Effector CD8-positive, alpha-beta T cell (primary cell): ENCODE measurements at regions not wholly inside any gene's neighbourhood (a gene's known extent, or its start where the extent isn't known, plus 50 kb on each side); places are given as distances from the start of the nearest gene placed in this dataset.
"Not testable (repeated sequence)": the region's sequence is repeated elsewhere in the genome, so short reads cannot be mapped to it uniquely, and the experiment has no call there.

Source experiments
- DNase-seq: peaks from one replicate; lab custom pipeline; 2025; lab: John Stamatoyannopoulos, UW

DNA sequence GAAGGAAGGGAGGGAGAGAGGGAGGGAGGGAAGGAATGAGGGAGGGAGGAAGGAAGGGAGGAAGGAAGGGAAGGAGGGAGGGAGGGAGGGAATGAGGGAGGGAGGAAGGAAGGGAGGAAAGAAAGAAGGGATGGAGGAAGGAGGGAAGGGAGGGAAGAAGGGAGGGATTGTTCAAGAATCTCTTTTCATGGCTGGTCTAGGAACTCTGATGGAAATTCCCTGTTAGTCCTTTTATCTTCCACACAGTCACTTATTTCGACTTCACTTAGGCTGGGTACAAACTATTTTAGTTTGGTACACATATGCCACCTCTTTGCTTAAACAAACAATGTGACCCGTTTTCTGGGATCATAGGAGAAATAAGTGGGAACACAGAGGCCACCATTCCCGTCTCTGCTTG lies 435.6 kb upstream of the WWC1 start:
- no peak for DNase-seq

DNA sequence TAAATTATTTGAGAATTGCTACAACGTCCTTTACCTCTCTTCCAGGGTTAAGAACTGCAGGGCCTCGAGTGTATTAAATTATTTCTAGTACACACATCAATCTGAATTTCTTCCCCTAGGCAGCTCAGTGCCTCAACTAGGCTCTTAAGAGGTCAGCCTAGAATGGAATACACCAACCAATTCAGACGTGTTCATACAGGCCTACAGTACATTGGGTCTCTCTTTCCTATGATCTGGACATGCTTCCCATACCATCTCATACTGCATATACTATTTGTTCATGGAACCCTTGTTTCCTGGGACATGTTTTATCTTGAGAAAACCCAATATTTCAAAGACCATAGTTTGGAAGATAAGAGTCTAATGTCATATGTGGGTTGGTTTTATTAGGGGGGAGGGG lies 434.1 kb upstream of the WWC1 start:
- no peak for DNase-seq

DNA sequence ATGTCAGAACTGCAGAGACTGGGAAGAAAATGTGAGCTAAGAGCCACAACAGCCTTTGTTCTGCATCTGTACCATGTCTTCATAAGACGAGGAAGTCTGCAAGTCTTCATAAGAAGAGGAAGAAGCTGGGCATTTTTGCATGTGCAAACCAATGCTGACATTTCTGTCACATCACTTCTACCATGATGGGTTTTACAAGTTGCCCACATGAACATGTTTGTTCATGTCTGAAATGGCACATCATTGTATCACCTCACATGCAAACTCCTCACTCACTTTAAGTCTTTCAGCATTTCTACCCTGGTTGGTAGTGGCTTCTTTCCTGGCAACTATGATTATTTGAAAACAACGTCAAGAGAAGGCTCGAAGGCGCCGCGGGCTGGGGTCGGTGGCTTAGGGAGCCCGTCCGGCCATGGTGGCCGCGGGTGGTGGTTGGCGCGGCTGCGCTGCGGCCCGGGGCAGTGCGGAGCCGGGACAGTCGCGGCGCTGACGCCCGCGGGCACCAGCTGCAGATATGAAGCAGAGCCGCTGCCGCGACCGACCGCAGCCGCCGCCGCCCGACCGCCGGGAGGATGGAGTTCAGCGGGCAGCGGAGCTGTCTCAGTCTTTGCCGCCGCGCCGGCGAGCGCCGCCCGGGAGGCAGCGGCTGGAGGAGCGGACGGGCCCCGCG lies 433.1 kb upstream of the WWC1 start:
- not testable (repeated sequence) for DNase-seq

DNA sequence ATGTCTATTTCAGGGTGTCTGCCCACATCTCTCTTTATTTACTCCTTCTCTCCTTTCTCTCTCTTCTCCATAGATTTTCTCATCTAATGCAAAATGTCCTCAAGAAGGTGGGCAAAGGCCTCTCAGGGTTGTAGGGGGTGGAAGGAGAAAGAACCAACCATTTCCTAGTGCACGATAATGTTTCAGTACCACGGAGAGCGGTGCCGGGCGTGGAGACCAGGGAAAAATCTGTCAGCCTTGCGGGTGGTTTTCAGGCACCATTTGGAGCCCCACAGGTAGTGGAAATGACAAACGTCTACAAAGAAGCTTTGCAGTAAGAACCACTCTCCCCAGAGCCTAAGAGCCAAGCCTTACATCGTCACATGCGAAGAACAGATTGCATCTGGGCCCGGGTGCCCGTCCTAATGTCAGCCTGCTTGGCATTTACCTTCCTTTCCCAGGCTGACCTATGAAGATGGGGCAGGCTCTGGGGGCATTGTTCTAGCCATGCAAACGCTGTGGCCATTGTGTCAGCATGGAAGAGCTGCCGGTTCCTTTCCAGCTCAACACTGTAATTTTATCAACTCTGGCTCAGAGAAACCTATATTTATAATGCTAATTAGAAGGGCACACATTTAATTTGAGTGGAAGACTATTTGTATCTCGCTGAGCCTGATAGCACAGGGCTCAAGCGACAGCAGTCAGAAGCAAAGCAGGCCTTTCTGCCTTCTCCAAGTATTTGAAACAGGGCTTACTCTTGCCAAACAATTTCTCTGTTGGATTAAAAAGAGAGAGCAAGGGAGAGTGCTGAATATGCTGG lies 430.1 kb upstream of the WWC1 start:
- DNase-seq, result no peak

DNA sequence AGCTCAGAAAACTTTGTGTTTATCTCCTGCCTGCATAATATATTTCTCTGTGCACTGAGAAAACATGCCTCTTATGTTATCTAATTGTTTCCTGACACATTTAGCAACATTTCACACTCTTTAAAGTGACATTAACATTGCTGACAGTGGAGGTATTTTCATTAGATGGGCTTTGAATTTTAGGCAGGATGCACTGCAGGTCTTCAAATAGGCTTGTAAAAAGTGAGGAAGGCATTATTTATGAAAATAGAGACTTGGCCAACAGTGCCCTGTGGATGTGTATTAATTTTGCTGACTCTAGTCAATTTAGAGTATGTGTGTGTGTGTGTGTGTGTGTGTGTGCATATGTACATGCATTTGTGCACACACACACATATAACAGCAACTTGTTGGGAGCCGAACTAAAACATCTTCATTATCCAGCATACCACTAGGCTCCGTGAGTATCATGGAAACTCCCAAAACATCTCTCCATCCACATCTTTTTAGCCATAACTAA lies 429.5 kb upstream of the WWC1 start:
- no peak for DNase-seq

DNA sequence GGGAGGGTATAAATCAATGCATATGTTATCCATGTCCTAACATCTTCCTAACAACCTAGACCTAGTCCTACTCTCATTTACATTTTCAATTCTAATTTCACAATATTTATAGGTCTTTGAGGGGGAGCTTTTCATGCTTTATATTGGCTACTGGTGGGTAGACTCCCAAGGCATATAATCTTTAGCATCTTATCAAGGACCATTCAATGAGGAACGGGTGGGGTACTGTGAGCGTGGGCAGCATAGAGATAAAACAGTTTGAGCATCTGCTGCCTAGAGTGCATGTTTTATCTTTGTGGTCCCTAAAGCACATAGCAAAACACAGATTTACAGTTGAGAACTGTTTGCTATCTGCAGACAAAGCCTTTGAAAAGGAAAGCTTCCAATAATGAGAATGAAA lies 427.6 kb upstream of the WWC1 start:
- DNase-seq, result no peak

DNA sequence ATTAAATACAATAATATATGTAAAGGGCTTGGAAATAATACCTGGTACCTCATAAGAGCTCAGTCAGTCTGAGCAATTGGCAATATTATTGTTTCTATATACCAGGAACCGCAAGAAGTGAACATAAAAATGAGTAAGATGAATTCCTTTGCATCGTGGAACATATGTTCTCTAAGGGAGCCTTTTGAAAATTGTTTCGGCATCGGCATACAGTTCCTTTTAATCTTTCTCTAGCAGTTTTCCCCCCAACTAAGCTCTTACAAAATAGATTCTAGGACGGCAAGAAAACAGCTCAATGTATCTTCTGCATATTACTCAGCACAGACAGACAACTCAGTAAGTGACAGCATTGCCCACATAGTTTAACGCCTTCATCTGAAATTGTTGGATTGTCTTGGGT lies 426.6 kb upstream of the WWC1 start:
- DNase-seq, result no peak

DNA sequence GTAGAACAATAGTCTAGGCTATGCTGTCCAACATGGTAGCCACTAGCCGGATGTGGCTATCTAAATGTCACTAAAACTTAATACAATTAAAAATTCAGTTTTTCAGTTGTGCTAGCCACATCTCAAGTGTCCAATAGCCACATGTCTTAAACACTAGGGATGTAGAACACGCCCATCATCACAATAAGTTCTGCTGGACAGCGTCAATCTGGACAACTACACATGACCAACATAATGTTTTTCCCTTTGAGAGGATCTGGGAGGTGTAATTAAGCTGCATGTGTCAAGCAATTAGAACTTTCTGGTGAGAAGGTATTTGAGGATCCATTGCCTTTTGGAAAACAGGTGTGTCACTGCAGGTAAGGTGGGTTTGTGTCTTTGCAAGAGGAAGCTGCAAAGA lies 424.6 kb upstream of the WWC1 start:
- no peak for DNase-seq

DNA sequence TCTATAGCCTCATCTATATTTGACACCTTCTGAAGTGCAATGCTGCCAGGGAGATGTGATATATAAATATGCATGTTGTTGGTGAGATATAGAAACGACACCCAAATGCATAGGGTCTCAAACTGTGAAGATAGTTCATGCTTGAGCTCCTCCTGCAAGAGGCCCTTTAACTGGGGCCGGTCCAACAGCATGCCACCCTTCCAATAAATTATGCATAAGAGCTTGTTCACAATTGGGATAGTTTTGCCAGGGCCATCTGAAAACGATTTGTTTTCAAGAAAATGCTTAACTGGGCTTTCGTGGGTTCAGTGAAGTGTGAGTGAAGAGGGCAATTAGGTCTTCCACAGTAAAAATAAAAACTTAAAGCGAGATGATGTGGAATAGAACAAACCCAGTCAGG lies 424.2 kb upstream of the WWC1 start:
- no peak for DNase-seq

DNA sequence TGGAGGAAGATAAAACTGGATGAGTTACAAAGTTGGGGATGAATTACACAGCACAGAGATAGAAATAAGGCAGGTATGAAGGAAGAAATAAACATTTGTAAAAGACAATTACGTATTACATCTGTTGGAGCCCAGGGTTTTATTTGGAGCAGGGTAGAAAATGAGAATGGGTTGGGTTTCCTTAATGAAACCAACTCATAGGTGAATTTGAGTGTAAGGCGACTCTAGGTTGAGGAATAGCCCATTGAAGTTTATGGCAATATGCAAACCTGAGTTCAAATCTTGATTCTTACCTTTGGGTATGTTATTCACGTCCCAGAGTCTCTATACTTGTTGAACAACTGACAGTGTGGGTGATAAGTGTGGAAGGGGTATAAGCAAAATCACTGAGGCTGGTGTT lies 422.3 kb upstream of the WWC1 start:
- DNase-seq, result no peak

DNA sequence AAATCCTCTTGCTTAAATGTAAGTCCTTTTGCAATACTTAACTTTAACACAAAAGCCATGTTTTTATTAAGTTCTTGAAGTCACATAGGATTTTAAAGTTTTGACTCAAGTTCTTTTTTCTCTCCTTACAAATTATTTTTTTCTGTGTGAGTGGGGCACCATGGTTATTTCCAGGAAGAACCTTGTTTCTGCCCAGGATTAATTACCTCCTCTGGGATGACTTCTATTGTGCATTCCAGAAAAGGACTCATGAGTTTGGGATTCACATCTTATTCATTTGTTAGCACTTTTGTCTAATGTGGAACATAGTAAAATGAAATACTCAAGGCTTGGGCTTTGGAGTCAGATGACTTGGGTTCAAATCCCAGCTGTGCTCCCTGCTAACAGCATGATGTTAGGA lies 421.4 kb upstream of the WWC1 start:
- DNase-seq, result no peak

DNA sequence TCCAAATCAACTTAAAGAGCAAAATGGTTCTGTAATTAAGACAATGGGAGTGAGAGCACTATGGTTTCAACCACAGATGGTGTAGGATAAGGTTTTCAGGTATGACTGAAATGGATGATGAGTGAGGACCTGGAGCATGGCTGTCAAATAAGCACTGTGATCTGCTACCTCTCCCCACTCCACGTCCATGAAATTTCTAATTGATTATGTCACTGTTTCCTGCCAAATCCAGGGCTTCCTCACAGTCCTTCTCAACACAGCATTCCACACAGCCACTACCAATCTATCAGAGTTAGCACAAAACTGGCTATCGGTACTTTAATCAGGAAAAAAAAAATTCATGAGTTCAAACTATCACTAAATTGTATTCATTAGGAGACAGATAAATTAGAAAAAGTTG lies 420.4 kb upstream of the WWC1 start:
- no peak for DNase-seq

DNA sequence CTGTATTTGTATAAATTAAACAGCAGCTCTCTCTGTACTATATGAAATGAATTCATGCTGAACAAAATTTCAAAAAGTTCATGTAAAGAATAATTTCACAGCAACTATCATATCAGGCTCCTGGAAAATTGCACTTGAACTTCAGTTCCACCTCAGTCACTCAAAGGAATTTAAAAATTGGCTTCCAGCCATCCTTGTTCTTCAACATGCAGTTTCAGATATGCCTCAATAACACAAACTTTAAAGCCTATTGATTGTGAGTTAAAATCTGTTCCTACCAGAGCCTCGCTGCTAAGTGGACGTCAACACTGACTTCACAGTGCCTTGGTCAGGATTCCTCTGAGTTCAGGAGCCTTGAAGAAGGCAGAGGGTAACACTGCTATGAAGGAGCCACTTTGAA lies 418.7 kb upstream of the WWC1 start:
- no peak for DNase-seq

DNA sequence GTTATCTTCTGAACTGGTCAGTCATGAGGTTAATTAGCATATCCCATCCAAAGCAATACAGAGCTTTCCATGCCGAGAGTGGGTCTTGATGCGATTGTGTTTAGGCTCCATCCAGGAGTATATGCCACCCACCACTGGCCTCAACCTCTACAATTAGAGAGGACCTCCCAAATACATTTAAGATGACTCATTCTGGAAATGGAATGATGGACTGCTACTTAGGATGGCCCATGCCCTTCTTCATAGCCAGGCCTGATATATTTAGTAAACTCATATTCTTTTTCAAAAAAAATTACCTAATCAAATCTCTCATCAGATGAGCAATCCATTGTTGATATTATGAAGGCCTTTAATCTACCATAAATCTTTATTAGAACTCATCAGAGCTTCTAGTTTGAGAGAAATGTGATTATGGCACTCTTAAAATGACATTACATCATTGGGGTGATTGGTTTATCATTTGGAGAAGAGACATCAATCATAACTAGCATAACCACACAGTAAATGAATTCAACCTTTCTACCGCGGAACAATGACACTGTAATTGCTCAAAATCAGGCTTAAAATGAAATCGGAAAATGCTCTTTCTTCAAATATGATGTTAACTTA lies 414.2 kb upstream of the WWC1 start:
- no peak for DNase-seq

DNA sequence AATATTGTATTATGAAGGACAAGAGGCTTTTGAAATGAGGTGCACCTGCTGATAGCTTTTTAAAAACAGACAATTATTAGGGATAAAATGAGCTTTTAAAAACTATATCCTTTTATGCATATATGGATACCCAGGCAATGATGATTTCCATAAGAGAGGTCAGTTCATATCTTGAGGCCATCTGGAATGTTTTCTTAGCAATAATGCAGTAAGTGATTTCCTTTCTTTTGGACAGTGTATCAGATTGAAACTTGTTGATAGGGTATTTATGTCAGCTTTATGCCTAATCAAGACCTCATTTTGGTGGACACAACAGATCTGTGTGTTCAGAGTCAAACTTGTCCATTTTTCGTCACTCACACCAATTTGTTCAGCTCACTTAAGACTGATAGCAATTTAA lies 413.5 kb upstream of the WWC1 start:
- no peak for DNase-seq

DNA sequence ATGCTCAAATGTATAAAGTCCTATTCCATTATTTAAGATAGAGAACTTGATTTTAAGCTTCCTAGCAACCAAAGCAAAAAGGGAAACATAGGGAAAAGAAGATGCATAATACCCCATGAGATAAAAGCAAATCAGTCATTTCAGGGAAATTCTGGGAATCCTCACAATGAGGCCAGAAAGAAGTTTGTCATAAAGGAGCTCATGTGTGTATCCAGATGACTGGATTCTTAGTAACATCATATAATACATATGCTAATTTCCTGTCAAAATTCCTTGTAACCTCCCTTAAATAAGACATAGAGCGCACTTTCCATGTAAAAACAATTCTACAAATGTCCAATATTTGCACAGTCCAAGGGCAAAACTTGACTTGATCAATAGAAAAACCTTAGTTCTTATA lies 411.0 kb upstream of the WWC1 start:
- DNase-seq, result no peak

DNA sequence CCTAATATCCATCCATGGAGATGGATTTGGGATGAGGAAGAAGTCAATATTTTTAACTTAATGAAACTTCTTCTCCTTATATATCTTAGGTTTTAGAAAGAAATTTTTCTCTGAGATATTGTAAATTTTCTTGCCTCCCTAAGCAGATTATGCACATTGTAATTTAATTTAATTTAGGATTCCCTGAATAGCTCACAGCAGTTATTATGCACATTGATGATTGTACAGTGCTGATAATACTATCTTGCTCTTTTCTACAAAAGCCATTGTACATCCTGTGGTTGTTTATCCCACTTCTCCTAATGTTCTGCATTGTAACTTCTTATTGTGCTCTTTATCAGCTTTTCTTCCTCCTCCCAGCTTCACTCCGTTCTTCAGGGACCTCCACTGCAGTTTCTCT lies 410.4 kb upstream of the WWC1 start:
- no peak for DNase-seq

DNA sequence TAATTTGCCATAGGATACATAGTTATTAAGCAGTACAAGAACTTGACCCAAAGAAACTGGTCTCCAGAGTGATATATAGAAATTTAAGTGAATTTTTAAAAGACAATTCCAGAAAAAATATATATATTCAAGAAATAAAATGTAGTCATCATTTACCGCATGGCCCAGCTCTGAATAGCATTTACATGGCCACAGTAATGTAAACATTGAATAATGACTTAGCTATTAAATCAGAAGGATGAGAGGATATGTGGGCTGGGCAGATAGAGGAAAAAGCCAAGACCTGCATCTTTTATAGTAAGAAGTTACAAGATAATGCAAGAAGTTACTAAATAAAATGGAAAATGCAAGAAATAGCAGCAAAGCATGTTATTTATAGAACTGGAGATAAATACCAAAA lies 405.2 kb upstream of the WWC1 start:
- no peak for DNase-seq

DNA sequence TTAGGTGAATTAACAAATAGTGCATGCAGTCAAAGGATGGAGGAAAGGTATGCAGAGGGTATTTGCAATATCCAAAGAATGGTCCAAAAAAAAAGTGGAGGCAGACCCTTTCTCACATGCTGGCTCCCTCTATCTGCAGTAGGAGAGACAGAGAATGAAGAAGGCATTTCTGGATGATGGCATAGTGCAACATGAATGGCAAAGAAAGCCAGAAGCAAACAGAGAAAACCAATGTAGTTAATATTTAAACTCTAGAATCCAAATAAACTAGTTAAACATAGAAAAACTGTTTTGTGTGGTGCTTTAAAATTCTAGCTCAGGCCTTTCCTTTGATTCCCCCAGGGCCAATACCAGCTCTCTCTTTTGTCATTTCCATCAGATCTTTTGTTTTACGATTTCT lies 403.1 kb upstream of the WWC1 start:
- DNase-seq, result no peak

DNA sequence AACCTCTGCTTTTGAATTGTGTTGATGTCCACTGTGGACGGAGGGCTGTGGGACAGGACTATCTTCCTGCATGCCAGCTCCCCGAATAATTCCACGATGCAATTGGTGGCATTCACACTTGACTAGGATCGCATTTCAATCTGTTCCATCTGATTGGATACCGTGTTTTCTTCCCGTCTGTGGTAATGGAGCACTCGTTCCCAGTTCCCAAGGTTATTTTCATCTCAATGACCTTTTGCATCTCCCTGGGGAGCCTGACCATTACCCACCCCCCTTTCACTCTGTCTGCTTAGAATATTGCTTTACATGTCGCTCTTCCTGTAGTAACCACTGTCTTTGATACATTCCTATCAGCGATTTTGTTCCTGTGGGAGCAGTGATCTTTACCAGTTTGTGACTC lies 402.2 kb upstream of the WWC1 start:
- DNase-seq, result no peak

DNA sequence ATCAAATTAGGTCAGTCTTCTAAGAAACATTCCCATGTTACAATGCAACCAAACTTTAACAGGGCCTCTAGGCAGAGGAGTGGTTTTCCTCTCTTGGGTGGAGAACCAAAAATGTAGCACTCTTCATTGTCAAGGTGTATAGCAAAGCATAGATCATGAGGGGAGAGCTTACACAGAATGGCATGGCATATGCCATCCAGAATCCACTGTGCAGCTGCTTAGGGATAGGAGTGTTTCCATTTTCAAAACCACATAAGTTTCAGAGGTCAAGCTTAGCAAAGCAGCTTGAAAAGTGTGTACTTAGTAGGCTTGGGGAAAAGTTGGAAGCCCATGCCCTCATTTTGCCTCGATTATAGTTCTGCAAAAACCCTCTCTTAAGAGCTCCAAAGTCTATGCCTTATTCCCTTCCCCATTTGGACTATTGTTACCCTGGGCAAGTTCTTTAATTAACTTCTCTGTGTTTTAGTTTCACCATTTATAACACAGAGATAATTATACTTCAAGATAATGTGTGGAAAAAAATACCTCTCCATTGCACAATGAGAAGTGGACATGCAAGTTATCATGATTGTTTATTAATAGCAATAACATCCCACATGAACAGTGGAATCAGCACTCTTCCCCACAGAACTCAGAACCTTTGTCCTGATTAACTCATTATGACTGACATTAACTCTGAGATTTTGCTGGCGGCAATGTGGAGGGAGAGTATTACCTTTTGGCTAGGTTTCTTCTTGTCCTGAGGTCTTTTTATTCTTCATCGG lies 398.9 kb upstream of the WWC1 start:
- no peak for DNase-seq

DNA sequence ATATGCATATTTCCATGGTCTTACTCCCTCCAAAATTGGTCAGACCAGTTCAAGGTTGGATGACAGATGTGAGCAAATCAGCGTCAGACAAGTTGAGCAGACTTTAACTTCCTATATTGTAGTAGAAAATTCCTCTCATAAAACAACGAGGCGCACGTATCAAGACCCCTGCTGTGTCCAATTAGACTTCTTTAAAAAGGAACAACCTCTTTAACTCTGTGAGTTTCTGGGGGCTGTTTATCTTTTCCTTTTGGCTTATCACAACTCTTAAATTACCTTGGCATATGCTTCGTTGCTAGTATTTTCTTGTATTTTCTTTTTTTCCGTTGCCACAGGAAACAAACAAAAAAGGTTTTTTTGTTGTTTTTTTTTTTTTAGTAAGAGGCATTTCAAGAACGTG lies 398.2 kb upstream of the WWC1 start:
- DNase-seq, result no peak
